ENCODE measurements at regions not wholly inside any gene's neighbourhood (a gene's known extent, or its start where the extent isn't known, plus 50 kb on each side); places are given as distances from the start of the nearest gene placed in this dataset.

DNA sequence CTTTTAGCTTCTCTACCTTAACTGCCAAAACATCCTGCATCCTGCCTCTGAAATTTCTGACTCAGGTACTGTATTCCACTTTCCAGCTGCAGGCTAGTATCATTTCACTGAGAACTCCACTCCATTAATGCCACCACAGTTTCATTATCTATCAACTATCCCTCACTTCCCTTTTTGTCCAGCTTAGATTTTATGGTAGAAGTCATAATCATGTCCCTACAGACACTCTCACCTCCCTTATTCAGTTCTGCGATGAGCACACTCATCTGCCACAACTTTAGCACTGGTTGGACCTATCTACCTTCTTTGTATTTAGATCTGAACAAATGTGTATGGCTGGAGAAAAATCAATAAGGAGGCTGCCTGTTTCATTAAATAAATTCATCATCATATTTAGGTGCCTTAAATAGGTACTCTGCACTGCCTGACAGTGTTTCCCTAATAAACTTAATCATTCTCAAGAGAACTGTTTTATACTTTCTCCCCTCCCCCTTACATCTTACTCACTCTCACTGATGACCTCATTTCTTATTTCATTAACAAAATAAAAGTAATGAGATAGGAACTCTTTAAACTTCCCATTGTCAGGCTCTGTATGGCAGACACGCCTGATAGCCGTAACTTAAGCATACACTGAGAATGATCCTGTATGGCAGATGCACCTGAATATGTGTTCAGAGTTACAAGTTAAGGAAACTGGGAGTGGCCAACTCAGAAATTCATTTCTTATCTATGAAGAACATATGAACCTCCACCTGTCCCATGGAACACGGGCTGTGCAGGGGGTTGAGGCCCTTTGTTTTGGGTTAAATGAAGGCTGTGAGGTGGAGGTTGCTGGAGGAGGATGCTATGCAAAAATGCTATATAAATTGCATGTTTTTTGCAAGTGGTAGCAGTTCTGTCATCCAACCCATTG lies 95.3 kb upstream of the MAN1A1 start:
- TF ChIP-seq ZFX (IDR thresholded peaks at IDR 0.05): no peak
- TF ChIP-seq, protein P1, sequence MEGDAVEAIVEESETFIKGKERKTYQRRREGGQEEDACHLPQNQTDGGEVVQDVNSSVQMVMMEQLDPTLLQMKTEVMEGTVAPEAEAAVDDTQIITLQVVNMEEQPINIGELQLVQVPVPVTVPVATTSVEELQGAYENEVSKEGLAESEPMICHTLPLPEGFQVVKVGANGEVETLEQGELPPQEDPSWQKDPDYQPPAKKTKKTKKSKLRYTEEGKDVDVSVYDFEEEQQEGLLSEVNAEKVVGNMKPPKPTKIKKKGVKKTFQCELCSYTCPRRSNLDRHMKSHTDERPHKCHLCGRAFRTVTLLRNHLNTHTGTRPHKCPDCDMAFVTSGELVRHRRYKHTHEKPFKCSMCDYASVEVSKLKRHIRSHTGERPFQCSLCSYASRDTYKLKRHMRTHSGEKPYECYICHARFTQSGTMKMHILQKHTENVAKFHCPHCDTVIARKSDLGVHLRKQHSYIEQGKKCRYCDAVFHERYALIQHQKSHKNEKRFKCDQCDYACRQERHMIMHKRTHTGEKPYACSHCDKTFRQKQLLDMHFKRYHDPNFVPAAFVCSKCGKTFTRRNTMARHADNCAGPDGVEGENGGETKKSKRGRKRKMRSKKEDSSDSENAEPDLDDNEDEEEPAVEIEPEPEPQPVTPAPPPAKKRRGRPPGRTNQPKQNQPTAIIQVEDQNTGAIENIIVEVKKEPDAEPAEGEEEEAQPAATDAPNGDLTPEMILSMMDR (conservative IDR thresholded peaks at IDR 0.05): no peak
- no peak overlapping the region for H3K27ac ChIP-seq

DNA sequence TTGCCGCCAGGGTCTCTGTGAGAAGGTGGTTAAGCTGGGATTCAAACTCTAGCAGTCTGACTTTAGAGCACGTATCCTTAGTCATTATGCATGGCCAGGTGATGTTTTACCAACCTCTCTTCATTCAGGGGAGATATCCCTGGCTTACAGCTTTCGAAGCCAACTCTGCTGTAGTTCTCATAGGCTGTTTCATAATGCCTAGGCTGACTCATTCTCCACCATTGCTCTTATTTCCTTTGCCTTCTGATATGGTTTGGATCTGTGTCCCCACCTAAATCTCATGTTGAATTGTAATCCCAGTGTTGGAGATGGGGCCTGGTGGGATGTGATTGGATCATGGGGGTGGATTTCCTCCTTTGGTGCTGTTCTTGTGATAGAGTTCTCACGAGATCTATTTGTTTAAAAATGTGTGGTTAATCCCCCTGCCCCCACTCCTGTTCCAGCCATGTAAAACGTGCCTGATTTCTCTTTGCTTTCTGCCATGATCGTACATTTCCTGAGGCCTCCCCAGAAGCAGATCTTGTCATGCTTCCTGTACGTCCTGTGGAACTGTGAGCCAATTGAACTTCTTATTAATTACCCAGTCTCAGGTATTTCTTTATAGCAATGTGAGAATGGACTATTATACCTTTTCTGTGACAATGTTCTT lies 94.6 kb upstream of the MAN1A1 start:
- TF ChIP-seq ZFX (IDR thresholded peaks at IDR 0.05): no peak
- TF ChIP-seq, protein P1 (conservative IDR thresholded peaks at IDR 0.05): no peak
- no peak overlapping the region for H3K27ac ChIP-seq

DNA sequence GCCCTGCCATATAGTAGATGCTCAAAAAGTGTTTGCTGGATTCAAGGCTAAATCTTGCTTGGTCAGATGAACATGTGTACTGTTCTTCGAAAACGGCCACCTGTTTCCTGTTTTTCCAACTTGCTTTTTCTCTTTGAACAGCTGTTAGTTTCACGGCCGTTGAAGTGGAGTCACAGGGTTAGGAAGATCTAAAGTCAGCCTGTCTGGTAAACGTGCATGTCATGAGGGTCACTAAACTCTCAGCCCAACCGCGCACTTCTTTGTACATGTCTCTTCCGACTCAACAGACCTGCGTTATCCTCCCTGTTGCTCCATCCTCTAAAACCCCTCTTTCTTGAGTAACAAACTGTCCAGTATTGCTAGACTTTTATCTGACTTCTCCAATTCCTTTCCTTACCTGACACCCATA lies 93.2 kb upstream of the MAN1A1 start:
- TF ChIP-seq, protein P1 (conservative IDR thresholded peaks at IDR 0.05): no peak
- no peak for TF ChIP-seq ZFX (IDR thresholded peaks at IDR 0.05)

DNA sequence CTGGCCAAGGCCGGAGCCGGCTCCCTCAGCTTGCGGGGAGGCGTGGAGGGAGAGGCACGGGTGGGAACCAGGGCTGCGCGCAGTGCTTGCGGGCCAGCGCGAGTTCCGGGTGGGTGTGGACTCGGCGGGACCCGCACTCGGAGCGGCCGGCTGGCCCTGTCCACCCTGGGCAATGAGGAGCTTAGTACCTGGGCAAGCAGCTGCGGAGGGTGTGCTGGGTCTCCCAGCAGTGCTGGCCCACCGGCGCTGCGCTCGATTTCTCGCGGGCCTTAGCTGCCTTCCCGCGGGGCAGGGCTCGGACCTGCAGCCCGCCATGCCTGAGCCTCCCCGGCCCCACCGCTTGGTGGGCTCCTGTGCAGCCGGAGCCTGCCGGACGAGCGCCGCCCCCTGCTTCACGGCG lies 91.4 kb upstream of the MAN1A1 start:
- TF ChIP-seq, protein P1 (conservative IDR thresholded peaks at IDR 0.05): no peak
- no peak for TF ChIP-seq ZFX (IDR thresholded peaks at IDR 0.05)

More for the DNA sequence above, 93.2 kb upstream of the MAN1A1 start:
- no peak overlapping the region for H3K27ac ChIP-seq

DNA sequence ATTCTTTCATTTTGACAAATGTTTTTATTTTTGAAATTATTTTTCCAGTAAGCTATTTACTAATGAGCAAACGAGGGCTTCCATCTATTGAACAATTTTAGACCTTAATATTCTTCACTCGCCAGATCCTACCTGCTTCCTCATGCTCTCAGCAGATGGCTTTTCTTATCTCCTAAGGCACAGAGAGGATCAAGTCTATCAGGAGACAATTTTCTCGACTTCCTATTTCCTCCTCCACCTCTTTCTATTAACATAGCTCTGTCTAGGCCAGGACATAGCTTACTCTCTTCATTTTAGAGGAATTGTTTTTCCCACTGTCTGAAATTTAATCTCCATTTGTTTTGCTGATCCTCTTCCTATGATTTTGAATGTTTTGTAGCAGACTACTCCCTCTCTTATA lies 87.0 kb upstream of the MAN1A1 start:
- no peak for TF ChIP-seq ZFX (IDR thresholded peaks at IDR 0.05)
- TF ChIP-seq, protein P1 (conservative IDR thresholded peaks at IDR 0.05): no peak

More for the DNA sequence above, 91.4 kb upstream of the MAN1A1 start:
- no peak overlapping the region for H3K27ac ChIP-seq

DNA sequence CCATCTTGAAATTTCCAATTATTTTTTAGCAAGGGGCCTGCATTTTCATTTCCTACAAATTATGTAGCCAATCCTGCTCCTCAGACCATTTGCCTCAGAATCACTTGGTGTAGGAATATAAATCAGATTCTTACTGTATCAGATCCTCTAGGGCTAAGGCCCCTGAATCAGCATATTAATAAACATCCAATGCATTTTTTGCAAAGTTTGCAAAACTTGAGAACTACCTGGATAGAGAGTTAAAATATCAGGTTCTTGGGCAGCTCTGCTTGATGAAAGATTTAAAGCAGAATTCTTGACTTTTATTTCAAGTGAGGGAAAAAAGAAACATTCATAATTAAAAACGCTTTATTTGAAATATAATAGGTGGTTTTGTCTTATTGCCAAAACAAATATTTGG lies 82.2 kb upstream of the MAN1A1 start:
- TF ChIP-seq ZFX (IDR thresholded peaks at IDR 0.05): no peak
- TF ChIP-seq, protein P1 (conservative IDR thresholded peaks at IDR 0.05): no peak
- no peak overlapping the region for H3K27ac ChIP-seq

More for the DNA sequence above, 87.0 kb upstream of the MAN1A1 start:
- H3K27ac ChIP-seq: no peak overlapping the region

DNA sequence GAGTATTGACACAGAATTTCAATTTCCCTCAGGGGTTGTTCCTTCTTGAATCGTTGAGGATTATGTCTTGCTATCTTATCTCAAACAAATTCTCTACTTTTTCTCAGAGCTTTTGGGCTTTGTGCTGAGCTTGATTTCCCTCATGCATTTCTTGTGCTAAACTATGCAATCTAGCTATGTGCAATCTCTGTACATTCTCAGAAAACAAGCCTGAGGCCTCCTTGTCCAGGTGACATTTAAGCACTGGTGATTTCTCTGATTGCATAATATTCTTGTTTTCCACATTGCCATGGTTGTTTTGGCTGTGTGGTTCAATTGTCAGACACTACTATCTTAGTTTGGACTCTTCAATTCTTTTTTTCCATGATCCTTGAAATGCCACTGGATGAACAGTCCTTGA lies 81.2 kb upstream of the MAN1A1 start:
- TF ChIP-seq ZFX (IDR thresholded peaks at IDR 0.05): no peak
- TF ChIP-seq, protein P1 (conservative IDR thresholded peaks at IDR 0.05): no peak
- H3K27ac ChIP-seq: no peak overlapping the region

Measured in C4-2B (cell line).